ENCODE measurements at regions not wholly inside any gene's neighbourhood (a gene's known extent, or its start where the extent isn't known, plus 50 kb on each side); places are given as distances from the start of the nearest gene placed in this dataset.

- Mint-ChIP-seq H3K36me3 (ENCODE audit: low read depth) (no peaks in the 10 kb centered on the region), H3K27ac (no peak overlapping the region), H3K4me1 (ENCODE audit: low read depth) (no peaks in the 10 kb centered on the region), H3K4me3 (no peak overlapping the region), H3K9me3 (peaks cover 9% of the 10 kb centered on the region), H3K27me3 (peaks cover 4% of the 10 kb centered on the region)
- no peak overlapping the region for H3K27ac ChIP-seq (ENCODE audit: low read depth in 1 of 2, low read length in 2 of 2)
- POLR2A ChIA-PET, result no interaction called here
- CTCF ChIA-PET, result no interaction called here
- DNase-seq, result peak in 1 of 14 experiments; percentile 0
- peaks cover 3% of the 10 kb centered on the region for H3K4me1 ChIP-seq (ENCODE audit: insufficient read depth, low read length)
- H3K36me3 ChIP-seq (ENCODE audit: insufficient read depth, low read length), result no peaks in the 10 kb centered on the region
- H3K27me3 ChIP-seq (ENCODE audit: control insufficient read depth in 1 of 2, insufficient read depth in 2 of 2, low read length in 2 of 2), result peaks cover 0 to 4% of the 10 kb centered on the region in 2 experiments
- intact Hi-C loops (cut with DNase I, micrococcal nuclease), result no loop called here
- TF ChIP-seq, protein P1, sequence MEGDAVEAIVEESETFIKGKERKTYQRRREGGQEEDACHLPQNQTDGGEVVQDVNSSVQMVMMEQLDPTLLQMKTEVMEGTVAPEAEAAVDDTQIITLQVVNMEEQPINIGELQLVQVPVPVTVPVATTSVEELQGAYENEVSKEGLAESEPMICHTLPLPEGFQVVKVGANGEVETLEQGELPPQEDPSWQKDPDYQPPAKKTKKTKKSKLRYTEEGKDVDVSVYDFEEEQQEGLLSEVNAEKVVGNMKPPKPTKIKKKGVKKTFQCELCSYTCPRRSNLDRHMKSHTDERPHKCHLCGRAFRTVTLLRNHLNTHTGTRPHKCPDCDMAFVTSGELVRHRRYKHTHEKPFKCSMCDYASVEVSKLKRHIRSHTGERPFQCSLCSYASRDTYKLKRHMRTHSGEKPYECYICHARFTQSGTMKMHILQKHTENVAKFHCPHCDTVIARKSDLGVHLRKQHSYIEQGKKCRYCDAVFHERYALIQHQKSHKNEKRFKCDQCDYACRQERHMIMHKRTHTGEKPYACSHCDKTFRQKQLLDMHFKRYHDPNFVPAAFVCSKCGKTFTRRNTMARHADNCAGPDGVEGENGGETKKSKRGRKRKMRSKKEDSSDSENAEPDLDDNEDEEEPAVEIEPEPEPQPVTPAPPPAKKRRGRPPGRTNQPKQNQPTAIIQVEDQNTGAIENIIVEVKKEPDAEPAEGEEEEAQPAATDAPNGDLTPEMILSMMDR (IDR thresholded peaks at IDR 0.05), result no peak
- ATAC-seq (ENCODE audit: poor library complexity), result no peak
- H3K4me3 ChIP-seq (ENCODE audit: low read length), result no peak overlapping the region
- H3K9me3 ChIP-seq (ENCODE audit: control insufficient read depth in 1 of 2, insufficient read depth in 1 of 2, low read length in 2 of 2), result peaks cover 26 to 59% of the 10 kb centered on the region in 2 experiments
These were observed 149.7 kb upstream of the HS6ST1 start for GRCh38 chr2:128468186-128468920.

GRCh38 chr2:128469203-128469602 lies 150.5 kb upstream of the HS6ST1 start:
- Histone ChIP-seq H3K27me3 (ENCODE audit: control insufficient read depth in 1 of 2, insufficient read depth in 2 of 2, low read length in 2 of 2) (peaks cover 0 to 4% of the 10 kb centered on the region in 2 experiments), H3K36me3 (ENCODE audit: insufficient read depth, low read length) (no peaks in the 10 kb centered on the region), H3K9me3 (ENCODE audit: control insufficient read depth in 1 of 2, insufficient read depth in 1 of 2, low read length in 2 of 2) (peaks cover 26 to 59% of the 10 kb centered on the region in 2 experiments), H3K4me3 (ENCODE audit: low read length) (no peak overlapping the region), H3K4me1 (ENCODE audit: insufficient read depth, low read length) (peaks cover 4% of the 10 kb centered on the region), H3K27ac (ENCODE audit: low read depth in 1 of 2, low read length in 2 of 2) (no peak overlapping the region)
- DNase-seq, result peak in 1 of 14 experiments; percentile 2
- CTCF ChIA-PET, result no interaction called here
- H3K27ac Mint-ChIP-seq, result no peak overlapping the region
- no peak for ATAC-seq (ENCODE audit: poor library complexity)
- intact Hi-C loops (cut with DNase I, micrococcal nuclease), result no loop called here
- peaks cover 9% of the 10 kb centered on the region for H3K9me3 Mint-ChIP-seq
- H3K4me3 Mint-ChIP-seq, result no peak overlapping the region
- POLR2A ChIA-PET, result no interaction called here
- no peaks in the 10 kb centered on the region for H3K36me3 Mint-ChIP-seq (ENCODE audit: low read depth)
- peaks cover 7% of the 10 kb centered on the region for H3K27me3 Mint-ChIP-seq
- TF ChIP-seq, protein P1 (IDR thresholded peaks at IDR 0.05), result no peak
- no peaks in the 10 kb centered on the region for H3K4me1 Mint-ChIP-seq (ENCODE audit: low read depth)

DNA sequence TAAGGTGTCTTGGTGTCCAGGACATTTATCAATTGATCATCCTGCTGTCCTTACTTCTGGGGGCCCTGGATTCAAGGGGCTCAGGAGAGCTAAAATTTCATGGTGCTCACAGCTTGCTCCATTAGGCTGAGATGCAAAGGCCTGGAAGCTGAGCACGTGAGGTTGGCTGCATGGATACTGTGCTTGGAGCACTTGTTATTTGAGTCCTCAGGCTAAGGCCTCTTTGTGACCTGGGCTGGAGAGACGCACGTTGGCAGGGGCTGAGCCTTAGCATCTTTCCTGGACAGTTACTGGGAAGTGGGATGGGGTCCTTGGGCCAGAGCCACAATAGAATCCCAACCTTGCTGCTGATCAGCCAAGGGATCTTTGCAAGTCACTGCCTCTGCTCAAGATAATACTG lies 151.2 kb upstream of the HS6ST1 start:
- POLR2A ChIA-PET, result no interaction called here
- TF ChIP-seq, protein P1 (IDR thresholded peaks at IDR 0.05), result no peak
- CTCF ChIA-PET, result no interaction called here
- Histone ChIP-seq H3K27ac (ENCODE audit: low read depth in 1 of 2, low read length in 2 of 2) (no peak overlapping the region), H3K27me3 (ENCODE audit: control insufficient read depth in 1 of 2, insufficient read depth in 2 of 2, low read length in 2 of 2) (peaks cover 5 to 8% of the 10 kb centered on the region in 2 experiments), H3K4me1 (ENCODE audit: insufficient read depth, low read length) (peaks cover 4% of the 10 kb centered on the region), H3K9me3 (ENCODE audit: control insufficient read depth in 1 of 2, insufficient read depth in 1 of 2, low read length in 2 of 2) (peaks cover 26 to 59% of the 10 kb centered on the region in 2 experiments), H3K4me3 (ENCODE audit: low read length) (no peak overlapping the region), H3K36me3 (ENCODE audit: insufficient read depth, low read length) (no peaks in the 10 kb centered on the region)
- DNase-seq, result peak in 1 of 14 experiments; percentile 0
- no peak for ATAC-seq (ENCODE audit: poor library complexity)
- H3K27me3 Mint-ChIP-seq, result peaks cover 13% of the 10 kb centered on the region
- no peak overlapping the region for H3K4me3 Mint-ChIP-seq
- H3K4me1 Mint-ChIP-seq (ENCODE audit: low read depth), result no peaks in the 10 kb centered on the region
- H3K36me3 Mint-ChIP-seq (ENCODE audit: low read depth), result no peaks in the 10 kb centered on the region
- H3K9me3 Mint-ChIP-seq, result peaks cover 9% of the 10 kb centered on the region
- H3K27ac Mint-ChIP-seq, result no peak overlapping the region
- intact Hi-C loops (cut with DNase I, micrococcal nuclease), result no loop called here

Measured in CD4-positive, alpha-beta T cell (primary cell).